Naive thymus-derived CD4-positive, alpha-beta T cell (primary cell): ENCODE measurements at regions not wholly inside any gene's neighbourhood (a gene's known extent, or its start where the extent isn't known, plus 50 kb on each side); places are given as distances from the start of the nearest gene placed in this dataset.

ENCODE experiments used
- ATAC-seq: fragments of 150-1000 bp; cut with Tn5 transposase; 2 replicates; pipeline ENCODE4 v1.10.0; 2021; ENCODE audit warnings: mild to moderate bottlenecking, moderate library complexity
- CTCF ChIA-PET: fragments of 350-600 bp; sonication (Branson Sonifier 250); formaldehyde crosslinking; loops from one replicate; lab custom pipeline; 2021; ENCODE audit warnings: antibody characterized with exemption; lab: Charles Lee
- POLR2A ChIA-PET: fragments of 350-600 bp; sonication (Branson Sonifier 250); formaldehyde crosslinking; loops from one replicate; lab custom pipeline; 2021; ENCODE audit warnings: antibody characterized with exemption, inconsistent platforms; lab: Charles Lee
- DNase-seq, 9 donors: peaks; one replicate each; pipeline versions ENCODE4 v3.0.0 to v3.0.0-alpha.2; 2020 to 2022; ENCODE audit warnings: mixed read lengths in 1 of 9
- H3K27ac ChIP-seq: one replicate; pipeline ENCODE4 v1.7.0; 2013; ENCODE audit warnings: mild to moderate bottlenecking, low read depth, low read length, moderate library complexity
- H3K27me3 ChIP-seq, 2 donors: one replicate each; pipeline ENCODE4 v1.7.0; 2013; ENCODE audit warnings: low read length in 2 of 2, mild to moderate bottlenecking in 2 of 2, moderate library complexity in 2 of 2; ENCODE audit not compliant: control insufficient read depth in 2 of 2, insufficient read depth in 2 of 2
- H3K36me3 ChIP-seq, 3 experiments: 1 replicate in 2 of 3; 2 replicates in 1 of 3; pipeline ENCODE4 v1.7.0; 2013; ENCODE audit warnings: low read length in 3 of 3, mild to moderate bottlenecking in 3 of 3, moderate library complexity in 1 of 3; ENCODE audit not compliant: insufficient read depth in 3 of 3, control insufficient read depth in 2 of 3
- H3K4me1 ChIP-seq, 2 donors: one replicate each; pipeline ENCODE4 v1.7.0; 2013; ENCODE audit warnings: low read length in 2 of 2, mild to moderate bottlenecking in 2 of 2, moderate library complexity in 1 of 2; ENCODE audit not compliant: control insufficient read depth in 2 of 2, insufficient read depth in 2 of 2
- H3K4me3 ChIP-seq: 2 replicates; pipeline ENCODE4 v1.7.0; 2013; ENCODE audit warnings: mild to moderate bottlenecking, low read length
- H3K9me3 ChIP-seq, 3 experiments: 1 replicate in 2 of 3; 2 replicates in 1 of 3; pipeline ENCODE4 v1.7.0; 2013; ENCODE audit warnings: low read length in 3 of 3; ENCODE audit not compliant: control insufficient read depth in 2 of 3
- H3K27ac Mint-ChIP-seq, 9 donors: one replicate each; pipeline ENCODE4 v1.8.0; 2020 to 2022; ENCODE audit warnings: mixed read lengths in 9 of 9, mild to moderate bottlenecking in 8 of 9, moderate library complexity in 5 of 9, inconsistent platforms in 2 of 9
- H3K27me3 Mint-ChIP-seq, 5 donors: one replicate each; pipeline ENCODE4 v1.8.0; 2021 to 2022; ENCODE audit warnings: mixed read lengths in 5 of 5, mild to moderate bottlenecking in 1 of 5
- H3K36me3 Mint-ChIP-seq, 5 donors: one replicate each; pipeline ENCODE4 v1.8.0; 2020 to 2022; ENCODE audit warnings: mixed read lengths in 5 of 5, mild to moderate bottlenecking in 3 of 5, inconsistent platforms in 1 of 5
- H3K4me1 Mint-ChIP-seq, 7 donors: one replicate each; pipeline ENCODE4 v1.8.0; 2020 to 2022; ENCODE audit warnings: mixed read lengths in 7 of 7, mild to moderate bottlenecking in 3 of 7, inconsistent platforms in 1 of 7
- H3K4me3 Mint-ChIP-seq, 10 donors: one replicate each; pipeline ENCODE4 v1.8.0; 2020 to 2022; ENCODE audit warnings: mild to moderate bottlenecking in 10 of 10, mixed read lengths in 10 of 10, moderate library complexity in 6 of 10, inconsistent platforms in 2 of 10
- H3K9me3 Mint-ChIP-seq, 11 donors: one replicate each; pipeline ENCODE4 v1.8.0; 2020 to 2022; ENCODE audit warnings: mixed read lengths in 11 of 11, mild to moderate bottlenecking in 4 of 11, inconsistent platforms in 1 of 11, moderate library complexity in 1 of 11
- intact Hi-C, 2 donors: fragments of 100-400 bp; cut with micrococcal nuclease; formaldehyde crosslinking; loops; one replicate each; pipeline ENCODE4 v1.15.1; 2023

- DNase-seq, result no peak
- H3K4me1 Mint-ChIP-seq, result peaks cover 0 to 10% (median 8%) of the 10 kb centered on the region in 7 donors
- H3K27me3 ChIP-seq, result no peaks in the 10 kb centered on the region
- H3K9me3 ChIP-seq, result no peaks in the 10 kb centered on the region
- H3K27ac ChIP-seq, result no peak overlapping the region
- peaks cover 0 to 25% (median 11%) of the 10 kb centered on the region in 5 donors for H3K27me3 Mint-ChIP-seq
- intact Hi-C loops, result no loop called here
- no peak overlapping the region for H3K27ac Mint-ChIP-seq
- no peaks in the 10 kb centered on the region for H3K36me3 ChIP-seq
- ChIA-PET POLR2A (no interaction called here), CTCF (no interaction called here)
- no peak overlapping the region for H3K4me3 Mint-ChIP-seq
- no peaks in the 10 kb centered on the region for H3K9me3 Mint-ChIP-seq
- H3K36me3 Mint-ChIP-seq, result no peaks in the 10 kb centered on the region
- no peaks in the 10 kb centered on the region for H3K4me1 ChIP-seq
- no peak overlapping the region for H3K4me3 ChIP-seq
- ATAC-seq, result peak; percentile 42
These were observed 122.0 kb upstream of the PROK2 start for GRCh38 chr3:71906976-71907375.

DNA sequence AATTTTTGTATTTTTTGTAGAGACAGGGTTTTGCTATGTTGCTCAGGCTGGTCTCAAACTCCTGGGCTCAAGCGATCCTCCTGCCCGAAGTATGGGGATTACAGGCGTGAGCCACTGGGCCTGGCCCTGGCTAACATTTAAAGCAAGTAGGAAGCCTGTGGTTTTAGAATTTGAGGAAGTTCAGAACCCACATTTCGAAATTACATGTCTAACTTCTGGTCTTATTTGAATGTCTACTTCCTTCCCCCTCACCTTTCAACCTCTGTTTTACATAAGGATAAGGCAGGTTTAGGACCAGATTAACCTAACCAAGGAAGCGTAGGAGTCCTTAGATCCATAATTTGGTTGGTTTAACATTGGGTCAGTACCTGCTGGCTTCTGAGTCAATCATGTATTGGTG is 120.5 kb upstream of the PROK2 start:
- ChIA-PET CTCF (no interaction called here), POLR2A (no interaction called here)
- no peaks in the 10 kb centered on the region for H3K36me3 ChIP-seq
- peaks cover 0 to 10% (median 8%) of the 10 kb centered on the region in 7 donors for H3K4me1 Mint-ChIP-seq
- H3K4me3 Mint-ChIP-seq, result no peak overlapping the region
- no peaks in the 10 kb centered on the region for H3K9me3 ChIP-seq
- H3K4me3 ChIP-seq, result no peak overlapping the region
- no peaks in the 10 kb centered on the region for H3K4me1 ChIP-seq
- H3K27ac Mint-ChIP-seq, result no peak overlapping the region
- intact Hi-C loops, result no loop called here
- no peak overlapping the region for H3K27ac ChIP-seq
- H3K27me3 Mint-ChIP-seq, result peaks cover 0 to 36% (median 11%) of the 10 kb centered on the region in 5 donors
- no peaks in the 10 kb centered on the region for H3K9me3 Mint-ChIP-seq
- ATAC-seq, result peak; percentile 80
- no peaks in the 10 kb centered on the region for H3K36me3 Mint-ChIP-seq
- no peaks in the 10 kb centered on the region for H3K27me3 ChIP-seq
- no peak for DNase-seq

DNA sequence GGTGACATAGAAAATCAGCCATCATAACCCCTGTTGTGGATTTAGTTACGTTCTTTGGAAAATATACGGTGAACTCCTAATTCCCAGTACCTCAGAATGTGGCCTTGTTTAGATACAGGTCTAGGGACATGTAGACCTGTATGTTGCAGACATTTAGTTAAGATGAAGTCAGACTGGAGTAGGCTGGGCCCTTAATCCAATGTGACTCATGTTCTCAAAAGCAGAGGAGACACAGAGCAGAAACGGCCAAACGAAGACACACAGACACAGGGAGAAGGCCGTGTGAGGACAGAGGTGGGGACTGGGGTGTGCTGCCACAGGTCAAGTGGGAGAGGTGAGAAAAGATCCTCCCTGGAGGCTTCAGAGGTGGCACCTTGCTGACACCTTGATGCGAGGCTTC is 119.0 kb upstream of the PROK2 start:
- Mint-ChIP-seq H3K36me3 (no peaks in the 10 kb centered on the region), H3K4me1 (peaks cover 0 to 10% (median 8%) of the 10 kb centered on the region in 7 donors), H3K27me3 (peaks cover 0 to 41% (median 8%) of the 10 kb centered on the region in 5 donors), H3K4me3 (no peak overlapping the region), H3K9me3 (peaks cover 0 to 3% (median 0%) of the 10 kb centered on the region in 11 donors), H3K27ac (no peak overlapping the region)
- no peak for ATAC-seq
- ChIA-PET CTCF (no interaction called here), POLR2A (no interaction called here)
- no peak for DNase-seq
- no peaks in the 10 kb centered on the region for H3K36me3 ChIP-seq
- H3K27me3 ChIP-seq, result no peaks in the 10 kb centered on the region
- no peaks in the 10 kb centered on the region for H3K4me1 ChIP-seq
- H3K27ac ChIP-seq, result no peak overlapping the region
- no peak overlapping the region for H3K4me3 ChIP-seq
- no peaks in the 10 kb centered on the region for H3K9me3 ChIP-seq
- intact Hi-C loops, result no loop called here

DNA sequence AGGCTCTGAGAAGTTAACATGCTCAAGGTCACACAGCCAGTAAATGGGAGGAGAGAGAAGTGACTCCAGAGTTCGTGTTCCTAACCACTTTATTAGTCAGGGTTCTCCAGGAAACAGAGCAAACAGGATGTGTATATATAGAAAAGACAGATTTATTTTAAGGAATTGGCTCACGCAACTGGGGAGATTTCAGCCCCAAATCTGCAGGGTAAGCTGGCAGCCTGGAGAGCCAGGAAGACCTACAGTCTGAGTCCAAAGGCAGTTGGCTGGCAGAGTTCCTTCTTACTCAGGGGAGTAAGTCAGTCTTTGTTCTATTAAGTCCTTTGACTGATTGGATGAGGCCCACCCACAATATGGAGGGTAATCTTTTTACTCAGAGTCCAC is 118.2 kb upstream of the PROK2 start:
- ATAC-seq (no peak), DNase-seq (no peak)
- Histone ChIP-seq H3K4me1 (no peaks in the 10 kb centered on the region), H3K36me3 (no peaks in the 10 kb centered on the region), H3K9me3 (no peaks in the 10 kb centered on the region), H3K27me3 (no peaks in the 10 kb centered on the region), H3K27ac (no peak overlapping the region), H3K4me3 (no peak overlapping the region)
- Mint-ChIP-seq H3K4me1 (peaks cover 0 to 10% (median 8%) of the 10 kb centered on the region in 7 donors), H3K36me3 (no peaks in the 10 kb centered on the region), H3K27ac (no peak overlapping the region), H3K9me3 (peaks cover 0 to 3% (median 0%) of the 10 kb centered on the region in 11 donors), H3K4me3 (no peak overlapping the region), H3K27me3 (peaks cover 0 to 38% (median 10%) of the 10 kb centered on the region in 5 donors)
- intact Hi-C loops, result no loop called here
- CTCF ChIA-PET, result no interaction called here
- POLR2A ChIA-PET, result no interaction called here

DNA sequence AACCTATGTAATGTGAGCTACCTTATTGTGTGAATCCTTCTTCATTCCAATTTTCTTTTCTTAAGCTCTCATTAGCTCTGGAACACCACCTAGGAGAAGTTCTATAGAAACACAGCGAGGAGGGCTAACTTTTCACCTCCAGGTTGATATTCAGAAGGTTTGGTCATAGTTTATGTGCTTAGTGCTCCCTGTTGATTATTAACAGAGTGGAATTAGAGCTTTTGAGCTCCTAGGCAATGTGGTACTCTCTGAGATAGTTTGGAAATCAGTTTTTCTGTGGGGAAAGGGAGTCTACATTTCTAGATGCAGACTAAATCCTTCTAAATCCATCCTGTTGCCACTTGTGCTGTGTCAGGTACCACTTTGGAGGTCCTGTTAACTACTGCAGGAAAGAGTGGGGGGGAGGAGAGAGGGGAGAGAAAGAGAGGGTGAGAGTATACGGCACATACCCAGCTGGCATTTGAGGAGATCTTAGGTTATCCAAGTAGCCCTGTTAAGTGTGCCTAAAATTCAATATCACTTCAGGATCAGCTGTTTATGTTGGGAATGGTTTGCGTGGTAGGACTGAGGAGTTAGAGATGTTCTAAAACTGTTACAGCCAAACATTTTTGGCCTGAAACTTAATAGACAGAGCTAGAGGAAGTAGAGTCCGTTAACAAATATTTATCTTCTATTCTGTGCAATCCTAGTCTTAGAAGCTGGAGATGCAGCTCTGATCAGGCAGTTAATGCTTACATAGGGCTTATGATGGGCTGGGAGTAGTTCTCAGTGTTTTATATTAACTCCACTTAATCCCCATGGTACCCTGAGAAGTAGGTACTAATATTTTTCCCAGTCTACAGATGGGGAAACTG is 117.5 kb upstream of the PROK2 start:
- CTCF ChIA-PET, result no interaction called here
- DNase-seq (no peak), ATAC-seq (no peak)
- H3K36me3 ChIP-seq, result no peaks in the 10 kb centered on the region
- no peaks in the 10 kb centered on the region for H3K9me3 ChIP-seq
- H3K4me3 ChIP-seq, result no peak overlapping the region
- no peak overlapping the region for H3K4me3 Mint-ChIP-seq
- H3K27ac Mint-ChIP-seq, result no peak overlapping the region
- H3K27me3 Mint-ChIP-seq, result peaks cover 0 to 44% (median 10%) of the 10 kb centered on the region in 5 donors
- no peaks in the 10 kb centered on the region for H3K36me3 Mint-ChIP-seq
- H3K4me1 Mint-ChIP-seq, result peaks cover 0 to 10% (median 8%) of the 10 kb centered on the region in 7 donors
- POLR2A ChIA-PET, result no interaction called here
- H3K27me3 ChIP-seq, result no peaks in the 10 kb centered on the region
- intact Hi-C loops, result no loop called here
- H3K27ac ChIP-seq, result no peak overlapping the region
- peaks cover 0 to 3% (median 0%) of the 10 kb centered on the region in 11 donors for H3K9me3 Mint-ChIP-seq
- H3K4me1 ChIP-seq, result no peaks in the 10 kb centered on the region

DNA sequence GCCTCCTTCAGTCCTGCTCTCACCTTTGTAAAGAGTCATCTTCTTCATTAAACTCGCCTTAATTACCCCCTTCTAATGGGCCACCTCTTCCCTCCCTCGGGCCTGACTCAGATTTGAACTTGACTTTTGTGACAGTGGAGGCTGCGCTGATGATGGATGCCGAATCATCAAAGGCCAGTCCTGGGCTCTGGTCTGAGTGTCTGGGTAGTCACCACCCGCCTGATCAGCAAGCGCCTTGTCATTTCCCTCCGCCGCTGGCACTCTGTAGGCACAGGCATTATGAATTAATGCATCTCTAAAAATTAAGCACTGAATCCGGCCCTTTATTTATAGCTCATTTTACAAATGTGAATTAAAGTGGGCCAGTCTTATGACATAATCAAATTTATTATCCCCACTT is 116.7 kb upstream of the PROK2 start:
- H3K27ac Mint-ChIP-seq, result no peak overlapping the region
- ChIA-PET CTCF (no interaction called here), POLR2A (no interaction called here)
- H3K4me1 Mint-ChIP-seq, result peaks cover 0 to 10% (median 6%) of the 10 kb centered on the region in 7 donors
- no peaks in the 10 kb centered on the region for H3K4me1 ChIP-seq
- H3K36me3 Mint-ChIP-seq, result no peaks in the 10 kb centered on the region
- H3K27me3 Mint-ChIP-seq, result peaks cover 0 to 42% (median 10%) of the 10 kb centered on the region in 5 donors
- H3K36me3 ChIP-seq, result no peaks in the 10 kb centered on the region
- H3K27me3 ChIP-seq, result no peaks in the 10 kb centered on the region
- intact Hi-C loops, result no loop called here
- H3K27ac ChIP-seq, result no peak overlapping the region
- H3K9me3 ChIP-seq, result no peaks in the 10 kb centered on the region
- DNase-seq, result no peak
- H3K4me3 ChIP-seq, result no peak overlapping the region
- ATAC-seq, result no peak
- peaks cover 0 to 3% (median 0%) of the 10 kb centered on the region in 11 donors for H3K9me3 Mint-ChIP-seq
- no peak overlapping the region for H3K4me3 Mint-ChIP-seq

GRCh38 chr3:71900057-71900456 is 115.1 kb upstream of the PROK2 start:
- H3K4me1 Mint-ChIP-seq, result peaks cover 0 to 2% (median 0%) of the 10 kb centered on the region in 7 donors
- peaks cover 0 to 43% (median 10%) of the 10 kb centered on the region in 5 donors for H3K27me3 Mint-ChIP-seq
- no peaks in the 10 kb centered on the region for H3K27me3 ChIP-seq
- no peak overlapping the region for H3K4me3 ChIP-seq
- CTCF ChIA-PET, result interaction anchor here (0.6 kb wide), 1 partner anchor 58 kb away, joined by 4 read pairs; no protein-coding TSS in a partner anchor
- peaks cover 0 to 3% (median 0%) of the 10 kb centered on the region in 11 donors for H3K9me3 Mint-ChIP-seq
- ATAC-seq (no peak), DNase-seq (no peak)
- H3K4me1 ChIP-seq, result no peaks in the 10 kb centered on the region
- H3K36me3 Mint-ChIP-seq, result no peaks in the 10 kb centered on the region
- H3K36me3 ChIP-seq, result no peaks in the 10 kb centered on the region
- POLR2A ChIA-PET, result no interaction called here
- no peak overlapping the region for H3K27ac Mint-ChIP-seq
- no peak overlapping the region for H3K27ac ChIP-seq
- intact Hi-C loops, result no loop called here
- H3K9me3 ChIP-seq, result no peaks in the 10 kb centered on the region
- H3K4me3 Mint-ChIP-seq, result no peak overlapping the region
